Fibroblast of skin of right quadriceps (primary cell): ENCODE measurements at regions not wholly inside any gene's neighbourhood (a gene's known extent, or its start where the extent isn't known, plus 50 kb on each side); places are given as distances from the start of the nearest gene placed in this dataset.
"Not testable (repeated sequence)": the region's sequence is repeated elsewhere in the genome, so short reads cannot be mapped to it uniquely, and the experiment has no call there.

Experiments used
- DNase-seq: peaks from one replicate; pipeline ENCODE4 v3.0.0-alpha.2; 2013

DNA sequence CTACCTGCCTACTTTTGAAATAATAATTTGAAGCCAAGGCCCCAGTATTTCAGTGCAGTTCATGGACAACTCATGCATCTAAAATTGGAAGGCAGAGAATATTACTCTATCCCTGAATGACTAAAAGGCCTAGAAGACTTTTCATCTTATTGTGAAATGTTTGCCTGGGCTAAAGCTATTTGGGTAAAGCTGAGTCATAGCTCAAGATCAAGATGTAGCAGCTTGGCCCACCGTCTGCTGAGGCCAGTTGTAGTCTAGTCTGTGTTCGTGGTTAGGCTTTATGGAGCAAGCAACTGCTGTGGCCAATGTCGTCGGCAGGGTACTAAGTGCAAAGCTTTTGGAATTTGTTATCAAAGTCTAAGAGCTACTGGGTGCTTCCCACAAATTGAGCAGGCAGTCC is 929.1 kb downstream of the RAB28 start:
- peak; percentile 42 for DNase-seq

DNA sequence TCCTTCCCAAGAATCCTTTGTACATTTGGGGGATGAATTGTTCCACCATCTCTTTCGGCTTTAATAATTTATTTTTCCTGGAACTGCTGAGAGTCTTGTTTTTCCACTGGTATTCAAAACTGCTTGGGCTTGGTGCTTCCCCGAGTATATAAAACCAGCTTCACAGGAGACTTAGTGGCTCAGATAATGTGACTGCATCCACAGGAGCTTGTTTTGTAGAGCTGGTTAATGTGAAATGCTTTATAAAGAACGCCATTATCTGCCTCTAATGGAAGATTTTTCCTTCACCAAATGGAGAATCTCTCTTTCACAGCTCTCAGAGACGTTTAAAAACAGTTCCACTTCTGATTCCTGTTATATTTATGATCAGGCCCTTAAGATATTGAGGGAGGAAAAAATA is 935.5 kb downstream of the RAB28 start:
- no peak for DNase-seq

DNA sequence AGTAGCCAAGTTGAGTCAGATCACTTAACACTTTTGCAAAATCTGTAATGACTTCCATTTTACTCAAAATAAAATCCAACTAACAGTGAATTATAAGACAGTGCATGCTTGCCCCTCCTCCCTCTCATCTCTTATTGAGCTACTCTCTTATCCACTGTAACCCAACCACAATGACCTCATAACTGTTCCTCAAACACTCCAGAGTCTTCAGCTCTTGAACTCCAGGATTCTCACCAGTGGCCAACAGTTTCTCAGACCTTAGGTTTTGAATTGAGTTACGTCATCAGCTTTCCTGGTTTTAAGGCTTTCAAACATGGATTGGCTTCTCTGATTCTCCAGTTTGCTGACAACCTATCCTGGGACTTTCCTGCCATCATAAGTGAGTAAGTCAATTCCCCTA is 938.3 kb downstream of the RAB28 start:
- DNase-seq = no peak

DNA sequence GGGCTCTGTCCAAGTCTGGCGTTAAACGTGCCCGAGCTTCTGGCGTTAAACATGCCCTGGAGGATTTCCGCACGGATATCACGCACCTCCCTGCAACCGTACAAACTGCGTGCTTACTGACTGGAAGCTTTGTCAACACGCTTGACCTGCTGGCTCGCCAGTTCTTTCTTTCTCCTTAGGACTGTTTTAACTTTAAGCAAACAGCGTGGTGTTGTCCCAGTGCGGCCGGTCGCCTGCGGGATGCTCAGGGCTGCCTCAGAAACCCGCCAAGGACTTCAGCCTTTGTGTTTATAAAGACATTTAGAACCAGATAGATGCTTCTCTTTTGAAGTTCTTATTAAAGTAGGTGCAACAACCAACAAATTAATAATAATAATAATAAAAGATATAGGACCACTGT is 946.0 kb downstream of the RAB28 start:
- no peak for DNase-seq

DNA sequence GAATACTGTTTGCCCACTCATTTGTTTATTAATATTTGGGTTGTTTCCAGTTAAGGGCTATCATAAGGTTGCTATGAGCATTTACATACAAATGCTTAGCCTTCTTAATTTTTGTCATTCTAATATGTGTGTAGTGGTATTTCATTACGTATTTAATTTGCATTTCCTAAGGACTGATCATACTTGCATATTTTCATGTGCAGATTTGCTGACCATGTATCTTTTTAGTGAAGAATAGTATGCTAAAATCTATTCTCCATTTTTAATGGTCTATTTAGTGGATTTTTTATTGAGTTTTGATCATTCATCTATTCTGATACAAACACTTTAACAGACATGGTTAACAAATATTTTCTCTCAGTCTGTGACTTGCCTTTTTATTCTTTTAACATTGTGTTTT is 949.5 kb downstream of the RAB28 start:
- no peak for DNase-seq

DNA sequence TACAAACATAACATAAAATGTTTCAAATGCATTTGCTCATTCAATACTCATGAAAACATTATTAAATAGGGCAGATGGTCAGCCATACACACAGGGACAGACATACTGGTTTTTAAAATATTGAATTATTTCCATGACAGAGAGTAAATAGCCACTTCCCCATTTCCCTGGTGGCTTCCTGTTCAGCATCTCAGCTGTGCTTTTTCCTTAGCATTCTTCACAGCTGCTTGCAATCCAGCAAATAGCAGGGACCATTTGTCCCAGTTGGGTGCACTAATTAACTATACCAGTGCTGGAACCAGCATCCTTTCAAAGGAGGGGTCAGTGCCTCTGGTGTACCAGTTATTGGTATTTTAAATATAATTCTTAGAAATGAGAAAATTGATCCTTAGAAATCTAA is 964.7 kb downstream of the RAB28 start:
- DNase-seq = no peak

DNA sequence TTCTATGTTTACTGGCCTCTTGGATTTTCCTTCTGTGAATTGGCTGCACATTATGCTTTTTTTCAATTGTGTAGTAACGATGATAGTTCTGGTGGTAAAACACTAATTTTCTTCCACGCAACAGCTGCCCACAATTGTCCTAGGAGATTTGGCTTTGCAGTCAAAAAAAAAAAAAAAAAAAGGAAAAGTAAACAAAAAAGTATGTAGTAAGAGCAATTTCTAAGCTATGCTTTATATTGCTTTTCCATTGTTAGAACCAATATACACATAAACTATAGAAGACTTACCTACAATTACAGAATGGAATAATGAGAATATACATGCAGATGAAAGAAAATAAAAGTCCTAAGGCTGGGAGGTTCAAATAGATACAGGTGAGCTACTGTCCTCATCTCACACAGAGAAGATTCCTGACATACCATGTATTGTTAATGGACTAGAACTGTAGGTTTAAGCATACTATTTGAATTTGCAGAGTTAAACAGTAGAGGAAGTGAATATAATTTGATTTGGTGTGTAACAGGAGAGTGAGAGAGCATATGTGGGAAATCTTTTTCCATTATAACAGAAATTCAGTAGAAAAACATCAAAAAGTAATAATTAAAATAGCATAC is 976.2 kb downstream of the RAB28 start:
- no peak for DNase-seq

DNA sequence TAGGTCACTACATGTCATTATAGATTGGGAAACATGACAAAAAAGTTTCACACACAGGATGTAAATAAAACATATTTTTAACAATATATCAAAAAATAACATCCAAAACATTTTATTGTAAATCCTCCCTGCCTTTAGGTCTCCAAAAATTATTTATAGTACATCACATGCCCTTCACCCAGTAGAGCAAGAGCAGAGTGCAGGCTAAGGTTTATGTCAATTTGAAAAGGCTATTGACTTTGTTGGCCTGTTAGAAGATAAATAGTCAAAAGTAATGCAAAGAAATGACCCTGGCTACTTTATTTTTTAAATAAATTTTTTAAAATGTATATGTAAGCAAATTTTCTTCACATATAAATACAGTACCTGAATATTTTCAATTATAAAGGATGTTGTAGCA is 983.7 kb downstream of the RAB28 start:
- DNase-seq = no peak

DNA sequence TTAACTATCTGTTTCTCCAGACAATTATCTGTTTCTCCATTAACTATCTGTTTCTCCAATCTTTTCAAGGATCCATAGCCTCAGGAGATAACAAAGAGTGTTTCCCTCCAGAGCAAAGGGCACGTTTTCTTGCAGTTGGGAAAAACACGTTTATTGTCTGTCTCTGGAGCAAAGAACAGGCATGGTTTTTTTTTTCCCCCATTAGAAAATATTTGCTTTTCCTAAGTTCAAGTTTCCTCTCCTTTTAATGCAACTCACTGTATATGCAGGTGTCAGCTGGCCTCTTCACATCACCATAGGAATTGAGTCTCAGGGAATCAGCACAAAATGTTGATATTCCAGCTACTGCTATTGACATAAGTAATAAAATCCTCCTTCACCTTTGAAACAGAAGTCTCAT is 984.4 kb downstream of the RAB28 start:
- DNase-seq = no peak

DNA sequence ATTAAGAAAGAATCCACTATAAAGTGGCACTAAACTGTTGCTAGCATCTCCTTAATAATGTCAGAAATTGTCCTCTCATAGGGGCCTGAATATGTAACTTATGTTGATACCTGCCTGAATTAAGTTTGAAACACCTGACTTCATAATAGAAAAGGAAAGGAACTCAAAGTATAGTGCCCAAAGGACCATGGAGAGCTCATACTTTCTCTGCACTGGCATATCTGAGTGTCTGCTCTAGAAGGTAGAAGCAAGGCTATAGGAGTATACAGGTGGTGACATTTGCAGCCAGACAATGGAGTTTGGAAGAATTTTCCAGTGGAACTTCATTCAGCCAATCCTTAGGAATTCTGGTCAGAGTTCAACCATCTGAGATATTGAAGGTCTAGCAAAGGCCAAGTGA is 988.9 kb downstream of the RAB28 start:
- no peak for DNase-seq

DNA sequence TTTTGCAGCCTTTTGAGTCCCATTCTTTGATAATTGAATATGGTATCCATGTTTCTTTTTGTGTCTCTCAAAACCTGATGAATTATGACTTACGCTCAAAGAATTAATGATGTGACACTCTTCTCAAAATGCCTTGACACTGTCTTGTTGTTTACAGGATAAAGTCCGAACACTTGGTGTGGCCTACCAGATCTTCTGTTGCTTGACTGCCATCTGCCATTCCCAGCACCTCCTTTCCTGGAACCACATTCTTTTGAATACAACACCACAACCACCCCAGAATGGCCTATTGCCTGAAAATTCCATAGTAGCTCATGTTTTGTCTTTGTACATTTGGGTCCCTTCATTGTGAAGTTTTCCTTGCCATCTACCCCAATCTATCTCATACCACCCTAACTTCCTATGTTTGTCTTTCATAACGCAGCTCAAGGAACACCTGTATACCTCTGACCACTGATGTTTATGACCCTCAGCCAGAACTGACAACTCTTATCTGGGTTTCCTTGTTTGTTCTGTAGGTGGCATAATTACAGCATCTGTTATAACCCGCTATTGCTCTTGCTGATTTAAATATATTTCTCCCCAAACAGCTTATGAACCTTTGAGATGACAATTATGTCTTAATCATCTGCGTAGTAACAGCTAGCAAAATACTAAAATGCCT is 991.3 kb downstream of the RAB28 start:
- no peak for DNase-seq

DNA sequence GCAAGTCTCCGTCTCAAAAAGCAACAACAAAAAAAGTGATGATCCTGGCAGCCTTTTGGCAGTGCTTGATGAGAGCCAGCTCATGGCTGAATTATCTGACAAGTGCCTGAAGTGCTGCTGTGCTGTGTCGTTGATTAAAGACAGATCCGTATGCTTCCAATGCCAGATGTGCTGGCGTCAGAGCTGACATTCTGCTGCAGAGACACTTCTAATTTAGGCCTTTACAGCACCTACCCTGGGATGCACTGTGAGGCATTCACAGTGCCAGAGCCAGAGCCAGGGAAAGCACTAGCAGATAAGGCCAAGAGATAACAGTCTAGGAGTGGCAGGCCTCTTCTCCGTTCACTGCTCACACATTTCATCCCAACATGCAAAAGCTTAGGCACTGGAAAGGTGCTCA is 995.5 kb downstream of the RAB28 start:
- no peak for DNase-seq

DNA sequence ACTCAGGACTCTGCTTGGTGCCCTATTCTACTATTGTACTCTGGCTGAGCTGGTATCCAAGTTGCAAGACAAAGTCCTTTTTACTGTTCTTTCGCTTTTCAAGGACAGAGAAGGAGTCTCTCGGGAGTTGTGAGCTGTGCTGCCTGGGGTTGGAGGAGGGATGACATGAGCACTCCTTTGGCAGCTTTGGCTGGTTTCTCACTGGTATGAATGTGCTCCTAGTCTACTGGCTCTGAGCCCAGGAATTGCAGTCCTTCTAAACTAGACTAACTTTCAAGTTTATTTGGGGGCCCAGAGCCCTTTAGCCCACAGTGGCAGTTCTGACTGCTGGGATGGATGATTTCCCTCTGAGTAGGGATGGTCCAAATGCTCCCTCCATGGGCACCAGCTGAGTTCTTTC is 997.1 kb downstream of the RAB28 start:
- no peak for DNase-seq

DNA sequence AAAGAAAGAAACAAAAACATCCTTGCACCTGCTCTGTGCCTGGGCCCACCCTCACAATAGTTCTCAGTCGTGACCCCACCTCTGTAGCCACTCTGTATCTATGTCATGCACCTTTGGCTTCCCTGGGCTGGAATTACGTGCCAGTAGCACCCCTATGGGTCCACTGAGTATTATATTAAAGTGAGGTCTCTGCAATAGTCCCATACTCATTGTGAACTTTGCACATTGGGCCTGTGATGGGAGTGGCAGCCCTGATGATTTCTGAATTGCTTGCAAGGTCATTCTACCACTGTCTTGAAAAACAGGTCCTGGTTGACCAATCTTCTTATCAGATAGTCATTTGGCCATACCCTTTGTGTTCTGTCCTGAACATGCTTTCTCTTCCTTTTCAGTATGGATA is 1012.1 kb downstream of the RAB28 start:
- DNase-seq = no peak

DNA sequence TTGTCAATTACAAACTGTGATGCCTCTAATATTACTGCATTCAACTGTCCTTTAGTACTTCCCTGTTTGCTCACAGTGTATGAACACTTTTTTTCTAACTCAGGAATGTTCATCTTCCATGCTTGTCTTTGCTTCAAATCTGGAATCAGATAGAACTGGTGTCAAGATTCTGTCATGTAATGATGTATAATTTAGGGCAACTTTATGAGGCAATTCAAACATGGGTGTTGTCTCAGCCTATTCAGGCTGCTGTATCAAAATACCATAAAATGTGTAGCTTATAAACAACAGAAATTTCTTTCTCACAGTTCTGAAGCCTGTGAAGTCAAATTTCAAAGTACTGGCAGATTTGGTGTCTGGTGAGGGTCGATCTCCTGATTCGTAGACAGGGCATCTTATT is 1012.9 kb downstream of the RAB28 start:
- no peak for DNase-seq

DNA sequence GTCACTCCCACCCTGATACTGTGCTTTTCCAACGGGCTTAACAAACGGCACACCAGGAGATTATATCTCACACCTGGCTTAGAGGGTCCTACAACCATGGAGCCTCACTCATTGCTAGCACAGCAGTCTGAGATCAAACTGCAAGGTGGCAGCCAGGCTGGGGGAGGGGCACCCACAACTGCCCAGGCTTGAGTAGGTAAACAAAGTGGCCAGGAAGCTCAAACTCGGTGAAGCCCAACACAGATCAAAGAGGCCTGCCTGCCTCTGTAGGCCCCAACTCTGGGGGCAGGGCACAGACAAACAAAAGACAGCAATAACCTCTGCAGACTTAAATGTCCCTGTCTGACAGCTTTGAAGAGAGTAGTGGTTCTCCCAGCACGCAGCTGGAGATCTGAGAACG is 1022.6 kb downstream of the RAB28 start:
- not testable (repeated sequence) for DNase-seq

DNA sequence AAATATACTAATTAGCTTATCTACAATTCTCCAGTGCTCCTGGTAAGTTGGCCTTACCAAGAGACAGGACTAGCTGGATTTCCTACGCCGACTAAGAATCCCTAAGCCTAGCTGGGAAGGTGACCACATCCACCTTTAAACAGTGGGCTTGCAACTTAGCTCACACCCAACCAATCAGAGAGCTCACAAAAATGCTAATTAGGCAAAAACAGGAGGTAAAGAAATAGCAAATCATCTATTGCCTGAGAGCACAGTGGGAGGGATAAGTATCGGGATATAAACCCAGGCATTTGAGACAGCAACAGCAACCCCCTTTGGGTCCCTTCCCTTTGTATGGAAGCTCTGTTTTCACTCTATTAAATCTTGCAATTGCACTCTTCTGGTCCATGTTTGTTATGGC is 1025.0 kb downstream of the RAB28 start:
- no peak for DNase-seq

DNA sequence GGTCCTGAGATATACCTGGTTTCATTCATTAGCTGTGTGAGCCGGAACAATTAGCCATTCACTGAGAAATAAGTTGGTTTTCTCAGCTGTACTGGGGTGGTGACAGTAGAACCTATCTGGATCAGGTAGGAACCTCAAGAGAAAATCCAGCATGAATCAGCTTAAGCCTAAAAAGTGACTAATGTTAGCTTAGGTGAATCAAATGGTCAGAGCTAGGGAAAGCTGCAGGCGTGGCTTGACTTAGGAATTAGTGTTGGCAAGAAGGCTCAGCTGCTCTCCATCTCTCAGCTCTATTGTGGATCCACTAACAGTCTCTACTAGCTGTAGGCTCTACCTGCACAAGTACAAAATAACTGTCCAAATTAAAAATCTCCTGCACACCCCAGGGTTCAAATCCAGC is 1025.5 kb downstream of the RAB28 start:
- no peak for DNase-seq

DNA sequence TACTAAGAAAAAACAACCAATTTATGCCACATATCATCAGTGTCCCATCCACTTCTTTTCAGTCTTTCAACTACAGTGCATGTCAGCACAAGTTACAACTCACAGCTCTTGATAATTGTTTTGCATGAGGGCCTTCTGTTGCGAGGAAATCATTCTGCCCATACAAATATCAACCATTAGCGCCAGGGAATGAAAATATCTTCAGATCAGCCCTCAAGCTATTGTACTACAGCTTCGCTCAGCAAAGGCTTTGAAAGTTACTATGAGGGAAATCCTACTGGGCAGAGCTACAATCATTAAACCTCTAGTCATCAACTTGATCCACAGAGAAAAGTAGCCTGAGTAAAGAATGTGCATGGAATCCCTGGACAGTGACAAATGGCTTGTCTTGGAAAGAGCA is 1023.6 kb upstream of the HS3ST1 start:
- no peak for DNase-seq

DNA sequence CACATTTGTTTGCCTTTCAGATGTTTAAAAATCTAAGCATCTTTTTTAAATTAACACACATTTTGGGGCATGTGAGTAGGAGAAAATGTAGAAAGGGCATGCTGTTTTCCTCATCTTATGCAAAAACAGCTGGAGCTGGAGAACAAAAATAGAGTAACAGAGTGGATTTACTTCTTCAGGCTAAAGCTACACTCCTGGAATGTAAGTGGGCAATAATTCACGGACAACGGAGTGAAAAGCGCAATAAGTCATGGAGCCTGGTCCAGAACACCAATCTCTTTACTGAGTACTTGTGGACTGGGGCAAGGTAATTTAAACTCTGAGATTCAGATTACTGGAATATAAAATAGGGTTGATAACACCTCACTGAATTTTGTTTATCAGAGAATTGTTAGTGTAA is 1018.8 kb upstream of the HS3ST1 start:
- no peak for DNase-seq

DNA sequence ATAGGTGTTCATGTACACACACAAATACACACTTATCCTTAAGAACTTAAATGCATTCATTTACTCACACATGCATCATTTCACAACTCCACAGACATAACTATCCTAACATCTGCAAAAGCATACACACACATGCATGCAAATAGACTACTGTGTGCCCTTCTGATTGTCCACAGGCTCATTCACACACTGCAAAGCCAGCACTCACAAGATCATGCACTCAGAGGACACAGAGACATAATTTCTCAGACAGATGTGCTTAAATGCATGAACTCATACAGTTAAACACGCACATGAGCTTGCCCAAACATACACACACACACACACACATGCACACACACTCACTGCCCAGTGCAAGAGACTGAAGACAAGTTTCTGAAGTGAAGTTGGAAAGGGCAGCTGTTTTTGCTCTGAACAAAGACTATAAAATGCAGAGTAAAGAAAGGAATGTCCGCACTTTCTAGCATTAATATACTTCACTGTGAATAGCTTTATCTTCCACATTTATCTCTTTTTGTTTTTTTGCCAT is 1018.0 kb upstream of the HS3ST1 start:
- DNase-seq = no peak

DNA sequence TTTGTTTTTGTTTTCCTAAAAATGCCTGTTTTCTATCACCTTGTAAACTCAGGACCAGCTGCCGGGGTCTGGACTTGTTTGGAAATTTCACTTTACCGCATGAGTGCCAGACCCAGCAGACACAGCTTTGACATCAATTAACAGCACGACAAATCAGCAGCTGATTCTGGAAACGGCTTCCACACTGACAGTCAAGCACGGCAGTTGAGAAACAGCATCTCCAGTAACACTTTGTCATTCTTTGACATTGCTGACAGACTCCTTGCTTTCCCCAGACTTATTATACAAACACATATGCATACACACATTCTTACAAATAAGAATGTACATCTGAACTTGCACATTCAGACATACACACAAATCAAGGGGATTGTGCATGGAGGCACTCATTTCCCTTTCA is 1017.6 kb upstream of the HS3ST1 start:
- no peak for DNase-seq

DNA sequence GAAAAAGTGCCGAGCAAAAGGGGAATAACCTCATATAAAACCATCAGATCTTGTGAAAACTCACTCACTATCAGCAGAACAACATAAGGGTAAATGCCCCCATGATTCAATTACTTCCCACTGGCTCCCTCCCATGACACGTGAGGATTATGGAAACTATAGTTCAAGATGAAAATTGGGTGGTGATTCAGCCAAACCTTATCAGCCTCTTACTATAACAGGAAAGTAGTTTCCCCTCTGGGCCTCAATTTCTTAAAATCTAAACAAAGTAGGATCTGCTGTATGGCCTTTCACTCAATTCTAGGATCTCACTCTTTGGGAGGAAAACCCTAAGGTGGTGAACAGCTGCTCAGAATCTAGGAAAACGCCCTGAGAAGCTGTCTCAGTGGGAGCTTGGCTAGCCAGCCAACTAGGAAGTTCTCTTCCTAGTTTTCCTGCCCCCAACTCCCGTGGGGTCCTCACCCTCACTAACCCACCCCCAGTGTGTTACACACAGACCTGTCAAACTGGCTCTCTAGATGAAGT is 1017.1 kb upstream of the HS3ST1 start:
- DNase-seq = no peak

DNA sequence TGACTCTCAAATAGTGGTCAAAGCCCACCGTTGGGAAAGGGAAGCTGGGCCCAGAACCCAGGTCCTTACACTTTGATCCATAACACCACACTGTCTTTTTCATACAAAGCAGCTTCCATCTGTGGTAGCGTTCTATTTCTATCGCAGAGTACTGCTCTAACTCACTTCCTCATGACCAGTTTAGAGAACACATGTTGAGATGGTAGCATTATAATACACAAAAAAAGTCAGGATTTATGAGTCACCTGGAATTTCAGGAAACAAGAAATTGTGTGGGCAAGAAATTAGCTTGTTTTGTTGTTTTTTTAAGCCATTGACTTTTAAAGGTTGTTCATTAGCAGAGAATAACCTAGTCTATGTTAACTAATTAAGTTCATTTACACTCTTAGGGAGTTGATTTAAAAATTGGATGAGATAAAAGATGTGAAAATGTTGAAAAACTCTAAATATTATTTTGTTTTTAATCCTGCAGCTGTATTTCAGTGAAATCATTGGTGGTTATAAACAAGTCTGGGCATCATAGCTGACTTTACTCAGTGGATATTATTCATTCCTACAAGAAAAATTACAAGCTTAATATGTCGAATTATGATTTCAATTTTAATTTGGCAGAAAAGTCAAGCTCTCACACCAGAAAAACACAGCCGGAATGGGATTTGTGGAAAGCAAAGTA is 1011.1 kb upstream of the HS3ST1 start:
- DNase-seq = no peak
